ENCODE measurements at regions not wholly inside any gene's neighbourhood (a gene's known extent, or its start where the extent isn't known, plus 50 kb on each side); places are given as distances from the start of the nearest gene placed in this dataset.
"Not testable (repeated sequence)": the region's sequence is repeated elsewhere in the genome, so short reads cannot be mapped to it uniquely, and the experiment has no call there.

DNA sequence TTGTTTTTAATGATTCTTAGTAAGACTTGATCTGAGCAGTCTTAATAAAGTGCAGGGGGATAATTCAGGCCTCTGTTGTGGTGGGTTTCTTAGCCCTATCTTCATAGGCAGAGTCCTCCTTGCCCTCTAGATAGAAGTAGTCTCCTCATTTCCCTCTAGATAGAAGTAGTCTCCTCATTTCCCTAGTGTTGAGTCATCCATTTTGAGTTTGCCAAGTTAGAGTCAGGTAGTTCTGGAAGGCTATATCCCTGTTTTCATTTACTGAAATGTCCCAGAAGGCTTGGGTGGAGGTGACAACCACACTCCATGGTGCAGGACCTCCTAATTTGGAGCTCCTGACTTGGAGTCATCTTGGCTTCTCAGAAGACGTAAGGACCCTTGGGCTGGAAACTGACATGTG, 384.6 kb downstream of the MLLT3 start:
- DNase-seq = no peak

DNA sequence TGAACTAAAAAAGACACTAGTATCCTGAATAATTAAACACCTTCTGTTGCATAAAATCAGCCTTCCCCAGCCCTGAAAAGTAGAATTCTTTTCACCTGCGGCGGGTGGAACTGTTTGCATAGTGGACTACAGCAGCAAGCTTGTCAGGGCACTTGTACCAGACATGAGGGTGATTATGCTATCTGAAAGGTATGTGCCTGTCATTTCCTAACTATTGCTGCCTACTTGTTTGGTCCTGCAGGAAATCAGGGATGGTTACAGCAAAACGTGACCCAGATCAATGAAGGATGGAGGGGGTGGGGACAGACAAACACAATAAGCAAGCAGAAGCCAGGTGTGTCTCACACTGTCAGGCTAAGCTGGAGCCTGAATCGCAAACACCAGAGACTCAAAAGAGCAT, 385.6 kb downstream of the MLLT3 start:
- DNase-seq = peak; percentile 96

DNA sequence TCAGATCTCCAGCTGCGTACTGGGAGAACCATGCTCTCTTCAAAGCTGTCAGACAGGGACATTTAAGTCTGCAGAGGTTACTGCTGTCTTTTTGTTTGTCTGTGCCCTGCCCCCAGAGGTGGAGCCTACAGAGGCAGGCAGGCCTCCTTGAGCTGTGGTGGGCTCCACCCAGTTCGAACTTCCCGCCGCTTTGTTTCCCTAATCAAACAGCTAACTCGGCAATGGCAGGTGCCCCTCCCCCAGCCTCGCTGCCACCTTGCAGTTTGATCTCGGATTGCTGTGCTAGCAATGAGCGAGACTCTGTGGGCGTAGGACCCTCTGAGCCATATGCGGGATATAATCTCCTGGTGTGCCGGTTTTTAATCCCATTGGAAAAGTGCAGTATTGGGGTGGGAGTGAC, 387.1 kb downstream of the MLLT3 start:
- DNase-seq = not testable (repeated sequence)

DNA sequence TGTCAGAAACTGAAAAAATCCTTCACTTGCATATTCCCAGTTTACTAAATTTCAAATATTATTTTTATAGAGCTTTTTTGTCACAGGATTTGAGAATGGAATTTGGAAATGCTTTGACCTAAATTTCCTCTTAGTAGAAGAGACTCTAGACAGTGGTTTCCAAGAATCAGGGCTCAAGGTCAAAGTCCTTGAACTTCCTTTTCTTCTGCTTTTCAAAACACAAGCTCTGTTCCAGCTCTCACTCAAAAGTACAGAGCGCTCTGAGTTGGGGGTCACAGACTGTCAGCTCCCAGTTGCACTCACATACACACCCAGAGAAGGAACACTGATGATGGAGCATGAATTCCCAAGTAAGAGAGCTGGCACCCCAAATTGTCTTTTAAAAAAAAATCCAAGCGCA, 394.2 kb downstream of the MLLT3 start:
- DNase-seq = no peak

DNA sequence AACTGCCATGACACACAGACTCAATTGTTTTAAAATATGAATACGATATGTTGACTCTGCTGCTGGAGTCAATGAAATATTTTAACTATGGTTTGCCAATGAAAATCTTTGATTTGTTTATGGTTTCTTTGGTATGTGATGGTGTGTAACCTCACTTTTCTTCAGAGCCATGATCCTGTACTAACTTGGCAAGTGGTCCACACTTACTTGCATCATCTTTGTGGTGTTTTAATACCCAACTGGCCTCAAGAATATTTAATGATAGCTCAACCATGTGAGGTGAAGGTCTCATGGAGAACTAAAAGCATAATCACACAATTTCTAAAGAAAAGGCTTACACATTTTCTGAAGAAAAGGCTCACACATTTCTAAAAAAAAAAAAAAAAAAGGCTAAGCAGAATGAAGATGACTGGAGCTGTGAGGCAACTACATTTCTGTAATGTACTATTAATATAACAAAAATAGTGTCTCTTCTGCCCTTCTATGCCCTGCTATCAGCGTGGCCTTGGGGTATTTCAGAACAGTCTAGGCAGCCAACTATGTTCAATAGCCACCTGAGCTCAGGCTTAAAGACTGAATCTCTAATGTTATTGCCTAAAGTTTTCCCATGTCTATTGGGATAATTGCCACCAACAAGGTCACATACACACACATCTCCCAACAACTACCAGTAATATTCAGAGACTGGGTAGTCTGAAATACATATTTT, 395.0 kb downstream of the MLLT3 start:
- DNase-seq = no peak

DNA sequence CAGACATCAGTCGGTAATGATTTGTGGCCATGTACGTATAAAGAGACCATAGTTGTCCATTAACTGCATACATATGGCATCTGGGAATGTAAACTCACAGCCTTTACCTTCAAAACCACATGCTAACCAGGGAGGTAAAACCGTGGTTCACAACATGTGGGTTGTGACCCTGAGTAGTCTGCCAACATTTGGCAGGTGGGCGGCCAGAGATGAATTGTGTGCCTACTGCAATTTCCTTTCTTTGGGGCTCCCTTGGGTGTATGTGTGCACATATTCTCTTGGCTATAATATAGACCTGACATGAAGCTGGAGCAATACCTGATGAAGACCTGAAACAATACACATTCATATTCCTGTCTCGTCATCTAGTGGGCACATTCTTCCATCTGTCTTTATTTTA, 396.0 kb downstream of the MLLT3 start:
- no peak for DNase-seq

DNA sequence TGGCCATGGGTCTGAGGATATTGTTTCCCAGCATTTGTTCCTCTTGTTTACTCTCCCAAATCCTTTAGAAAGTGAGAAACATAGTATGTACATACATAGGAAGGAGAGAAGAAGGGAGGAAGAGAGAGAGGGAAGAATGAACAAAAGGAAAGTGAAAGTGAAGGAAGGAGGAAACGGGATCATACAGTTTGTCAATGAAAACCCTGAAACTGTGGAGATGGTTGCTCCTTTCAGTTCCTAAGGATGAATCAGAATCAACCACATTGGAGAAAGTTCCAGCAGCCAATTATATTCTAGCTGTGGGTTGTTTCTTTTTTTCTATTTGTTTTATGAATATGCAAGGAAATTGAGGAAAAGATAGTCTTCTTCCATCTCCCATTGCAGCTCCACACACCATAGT, 396.5 kb downstream of the MLLT3 start:
- DNase-seq = no peak

DNA sequence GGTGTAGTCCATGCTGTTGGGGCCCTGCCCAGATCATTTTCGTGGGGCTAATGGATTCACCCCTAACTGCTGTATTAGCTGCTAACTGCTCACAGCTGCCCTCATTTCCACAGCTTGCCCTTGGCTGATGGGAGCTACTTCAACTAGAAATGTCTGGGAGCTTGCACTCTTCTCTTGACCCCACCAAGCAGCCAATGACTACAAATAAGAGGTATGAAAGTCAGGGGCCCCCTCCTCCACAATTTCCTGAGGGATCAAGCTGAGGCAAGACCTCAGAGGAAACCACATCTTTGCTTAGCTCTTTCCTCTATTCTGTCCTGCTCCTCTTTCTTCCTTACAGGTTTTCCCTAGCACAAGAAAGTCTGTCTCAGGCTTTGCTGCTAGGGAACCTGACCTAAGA, 397.5 kb downstream of the MLLT3 start:
- no peak for DNase-seq

DNA sequence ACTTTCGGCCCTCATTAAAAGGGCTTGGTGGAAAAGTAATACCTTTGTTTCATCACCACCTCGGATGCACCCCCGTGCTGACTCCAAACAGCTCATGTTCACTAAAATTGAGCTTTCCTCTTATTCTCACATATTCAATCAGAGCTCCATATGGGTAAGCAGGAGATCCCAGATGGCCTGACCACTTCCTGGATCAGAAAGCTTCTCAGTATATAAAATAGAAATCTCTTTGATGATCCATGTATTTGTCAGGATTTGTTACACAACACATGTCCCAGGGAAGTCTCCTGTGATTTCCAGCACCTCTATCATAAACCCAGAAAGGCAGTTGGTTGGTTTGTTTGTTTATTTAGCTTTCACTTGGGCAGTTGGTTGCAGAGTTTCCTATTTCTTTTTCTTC, 402.0 kb downstream of the MLLT3 start:
- DNase-seq = no peak

DNA sequence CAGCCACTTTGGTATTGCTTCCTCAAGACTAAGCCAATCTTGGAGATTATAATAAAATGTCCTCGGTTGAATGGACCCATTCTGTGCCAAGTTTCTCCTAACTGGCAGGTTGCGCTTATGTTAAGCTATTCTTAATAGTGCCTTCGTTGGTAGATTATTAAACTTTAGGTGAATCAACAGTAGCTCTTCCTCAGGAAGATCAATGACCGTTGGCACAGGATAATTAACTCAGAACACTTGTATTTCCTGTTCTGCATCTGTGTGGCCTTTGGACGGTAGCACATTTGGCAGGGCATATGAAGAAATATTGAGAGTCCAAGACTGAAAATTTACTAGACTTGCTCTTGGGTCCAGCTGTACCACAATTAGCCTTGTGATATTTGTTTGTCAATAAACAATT, 402.9 kb downstream of the MLLT3 start:
- DNase-seq = no peak

DNA sequence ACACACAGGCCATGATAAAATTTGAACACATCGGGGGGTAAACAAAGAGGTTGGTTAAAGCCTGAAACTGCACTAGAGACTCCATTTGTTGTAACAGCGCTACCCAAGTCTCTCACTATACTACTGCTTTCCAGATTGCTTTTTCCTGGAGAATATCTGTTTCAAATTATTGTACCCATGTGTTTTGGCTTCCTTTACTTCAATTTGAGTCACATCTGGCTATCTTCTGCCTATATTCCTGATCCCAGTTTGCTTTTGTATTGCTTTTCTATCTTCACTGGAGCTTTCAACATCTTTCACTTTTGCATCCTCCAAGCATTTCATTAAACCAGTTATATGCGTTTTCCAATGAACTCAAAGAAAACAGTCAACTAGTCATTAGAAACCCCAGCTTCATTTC, 404.7 kb downstream of the MLLT3 start:
- no peak for DNase-seq

DNA sequence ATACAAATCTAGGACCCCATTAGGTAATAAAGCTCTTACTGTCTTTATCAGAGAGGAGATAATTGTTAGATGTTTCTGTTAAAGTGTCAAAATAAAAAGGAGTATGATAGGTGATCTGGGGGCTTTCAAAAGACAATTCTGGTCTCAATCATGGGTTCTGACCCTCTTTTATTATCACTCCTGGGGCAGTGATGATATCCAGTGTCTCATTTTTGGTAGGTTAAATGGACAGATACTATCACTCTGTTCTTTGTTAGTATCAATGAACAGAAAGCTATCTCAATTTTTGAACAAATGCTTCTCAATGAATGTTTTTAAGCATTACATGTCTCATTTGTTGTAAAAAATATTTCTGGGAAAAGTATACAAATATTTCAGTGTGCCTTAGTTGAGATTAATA, 405.9 kb downstream of the MLLT3 start:
- no peak for DNase-seq

DNA sequence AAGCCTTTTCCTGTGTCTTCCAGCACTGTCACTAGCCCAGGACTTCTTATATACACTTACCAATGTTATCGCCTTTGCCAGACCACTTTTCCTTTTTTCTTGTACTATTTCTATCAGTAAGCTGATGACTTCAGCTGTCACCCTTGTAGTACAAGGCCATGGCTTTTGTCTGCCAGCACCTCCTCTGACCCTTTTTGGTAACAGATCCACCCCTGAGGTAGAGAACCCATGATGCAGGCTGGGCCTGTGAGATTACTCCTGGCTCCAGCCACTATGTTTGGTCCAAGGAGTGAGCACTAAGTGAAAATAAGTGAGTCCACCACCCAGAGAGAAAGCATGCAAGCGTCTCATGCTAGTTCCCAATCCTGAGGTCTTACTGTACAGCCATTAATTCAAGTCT, 406.7 kb downstream of the MLLT3 start:
- no peak for DNase-seq

DNA sequence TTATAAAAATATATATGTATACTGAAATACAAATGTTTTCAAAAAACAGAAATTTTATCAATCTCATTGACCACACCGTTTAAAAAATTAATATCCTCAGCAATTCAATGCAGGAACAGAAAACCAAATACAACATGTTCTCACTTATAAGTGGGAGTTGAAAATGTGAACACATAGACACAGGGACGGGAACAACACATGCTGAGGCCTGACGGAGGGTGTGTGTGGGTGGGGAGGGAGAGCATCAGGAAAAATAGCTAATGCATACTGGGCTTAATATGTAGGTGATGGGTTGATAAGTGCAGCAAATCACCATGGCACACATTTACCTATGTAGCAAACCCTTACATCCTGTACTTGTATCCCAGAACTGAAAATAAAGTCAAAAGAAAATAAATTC, 409.5 kb downstream of the MLLT3 start:
- DNase-seq = no peak

DNA sequence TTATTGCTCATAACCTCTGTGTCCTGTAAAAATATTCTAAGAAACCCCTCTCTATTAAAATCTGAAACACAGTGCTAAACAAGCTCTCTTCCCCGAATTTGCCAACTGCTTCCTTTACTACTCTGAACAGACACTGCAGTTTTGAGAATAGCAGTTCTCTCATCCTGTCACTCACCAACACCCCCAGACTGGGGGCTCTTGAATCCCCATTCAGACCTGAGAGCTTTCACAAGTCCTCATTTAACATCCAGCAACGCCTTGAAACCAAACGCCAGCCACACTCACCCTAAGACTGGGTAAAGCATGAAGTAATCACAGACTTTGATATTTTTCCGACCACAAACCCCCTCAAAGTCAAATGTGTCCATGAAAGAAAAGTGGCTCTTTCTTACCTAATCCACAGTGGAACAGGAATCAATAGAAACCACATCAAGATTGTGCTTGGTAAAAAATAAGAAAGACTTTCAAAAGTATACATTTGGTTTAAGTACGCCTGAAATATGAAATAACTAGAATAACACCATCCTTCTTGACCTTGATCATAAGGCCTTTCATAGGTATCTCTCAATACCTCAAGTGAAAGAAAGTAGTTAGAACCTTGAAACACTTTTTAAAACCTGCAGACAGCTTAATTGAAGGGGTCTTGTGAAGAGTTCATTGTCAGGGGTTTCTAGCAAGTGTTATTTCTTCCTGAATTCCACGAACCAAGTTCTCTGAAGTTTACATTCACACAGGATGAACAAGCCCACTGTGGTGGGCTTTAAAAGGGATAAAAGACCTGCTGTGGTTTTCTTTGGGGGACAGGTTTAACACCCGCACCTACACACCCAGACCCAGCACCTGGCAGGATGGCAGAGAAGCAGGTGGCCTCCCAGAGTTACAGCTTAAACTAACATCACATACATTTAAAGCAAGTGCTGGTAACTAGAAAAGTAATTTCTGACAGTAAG, 412.6 kb downstream of the MLLT3 start:
- DNase-seq = no peak

DNA sequence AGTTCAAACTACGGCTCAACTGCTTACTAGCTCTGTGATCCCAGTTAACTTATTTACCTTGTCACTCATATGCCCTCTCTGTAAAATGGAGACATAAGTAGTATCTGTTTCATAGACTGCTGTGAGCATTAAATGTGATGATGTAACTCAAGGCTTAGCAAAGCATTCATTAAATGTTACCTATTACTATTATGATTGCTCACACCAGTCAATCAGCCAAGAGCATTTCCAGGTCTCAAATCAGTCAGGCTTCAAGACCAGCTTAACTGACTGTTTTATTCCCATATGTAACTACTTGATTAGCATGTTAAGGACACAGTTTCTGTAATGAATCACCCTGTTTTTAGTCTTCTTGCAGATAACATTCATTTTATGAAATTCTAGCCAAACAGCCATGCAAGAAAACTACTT, 413.3 kb downstream of the MLLT3 start:
- no peak for DNase-seq

DNA sequence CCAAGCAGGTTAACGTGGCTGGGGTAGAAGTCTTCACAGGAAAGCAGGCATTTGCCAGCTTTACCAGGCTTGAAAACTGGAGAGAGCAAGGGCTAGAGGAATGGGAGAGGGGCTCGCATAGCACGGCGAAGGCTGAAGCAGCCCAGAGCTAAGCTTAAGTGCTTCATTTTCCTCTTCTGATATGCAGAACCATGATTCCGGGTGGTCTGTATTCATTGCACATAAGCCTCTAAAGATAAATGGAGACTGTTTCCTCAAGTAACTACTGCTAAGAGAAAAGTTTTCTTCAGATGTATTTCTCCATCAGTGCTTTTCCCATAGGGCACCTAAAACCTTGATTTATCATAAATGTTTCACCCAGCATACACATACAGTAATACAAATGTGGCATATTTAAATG, 414.1 kb downstream of the MLLT3 start:
- no peak for DNase-seq

DNA sequence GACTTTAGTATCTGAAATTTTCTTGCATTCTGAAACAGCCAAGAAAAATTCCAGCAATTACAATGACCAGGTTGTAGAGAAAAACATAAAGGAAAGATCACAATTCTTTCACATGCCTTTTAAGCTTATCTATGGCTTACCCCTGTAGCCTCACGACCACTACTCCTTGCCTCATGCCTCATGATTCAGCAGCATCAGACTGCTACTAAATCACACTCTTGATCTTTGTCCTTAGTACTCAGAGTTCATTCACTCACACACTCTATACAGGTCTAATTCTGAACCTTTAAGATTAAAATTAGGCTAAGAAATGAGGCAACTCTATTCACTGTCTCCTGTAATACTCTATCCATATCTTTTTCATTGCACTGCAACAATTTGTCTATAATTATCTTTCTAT, 415.1 kb downstream of the MLLT3 start:
- no peak for DNase-seq

DNA sequence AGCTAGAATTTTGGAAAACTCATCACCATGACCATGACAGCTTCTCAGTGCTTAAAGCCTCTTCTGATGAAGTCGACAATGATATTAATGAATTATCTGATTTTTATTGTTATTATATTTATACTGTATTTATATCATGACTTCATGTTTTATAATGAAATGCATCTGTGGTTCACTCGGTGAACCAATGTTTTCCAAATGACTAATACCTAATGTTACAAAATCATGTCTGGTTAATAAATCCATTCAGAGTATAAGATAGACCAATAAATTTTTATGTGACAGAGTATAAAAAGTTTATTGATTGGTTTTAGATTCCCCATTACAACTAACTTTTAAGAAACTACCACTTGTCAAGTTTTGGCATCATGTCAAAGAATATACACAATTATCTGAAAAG, 416.5 kb downstream of the MLLT3 start:
- DNase-seq = no peak

DNA sequence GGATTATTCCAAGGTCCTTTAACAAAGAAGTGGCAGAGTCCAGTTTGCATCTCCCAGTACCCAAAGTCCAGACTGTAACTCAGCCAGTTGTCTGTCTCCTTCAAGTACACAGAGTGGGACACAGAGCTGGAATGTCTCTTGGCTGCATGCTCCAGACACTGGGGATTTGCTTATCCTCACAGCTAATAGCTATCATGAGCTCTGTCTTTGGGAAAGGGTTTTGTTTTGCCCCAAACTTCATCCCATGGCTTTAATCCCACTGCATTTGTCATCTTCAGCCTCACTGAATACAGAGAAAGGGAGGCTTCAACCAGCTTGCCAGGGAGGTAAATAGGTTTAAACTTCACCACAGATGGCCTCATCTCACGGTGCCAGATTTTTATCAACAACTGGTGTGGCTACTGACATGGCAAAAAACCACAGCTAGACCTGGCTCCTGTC, 412.2 kb upstream of the SLC24A2 start:
- no peak for DNase-seq

DNA sequence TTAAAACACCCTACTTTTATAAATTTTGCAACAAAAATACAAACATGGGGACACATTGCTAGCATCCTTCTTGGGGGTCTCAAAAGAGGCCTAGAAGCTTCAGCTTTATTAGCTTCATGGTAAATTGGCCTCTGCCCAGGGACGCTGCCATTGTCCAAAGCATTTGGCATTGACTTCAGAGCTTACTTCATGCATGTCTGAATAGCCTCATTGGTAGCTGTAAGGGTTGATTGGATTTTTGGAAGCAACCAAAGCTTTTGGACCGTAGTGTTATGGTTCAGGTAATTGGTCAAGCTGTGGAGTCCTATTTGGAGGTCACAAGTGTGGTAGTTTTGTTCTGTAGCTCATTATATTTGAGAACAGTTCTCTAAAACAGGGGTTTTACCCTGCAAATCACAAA, 411.7 kb upstream of the SLC24A2 start:
- DNase-seq = no peak

DNA sequence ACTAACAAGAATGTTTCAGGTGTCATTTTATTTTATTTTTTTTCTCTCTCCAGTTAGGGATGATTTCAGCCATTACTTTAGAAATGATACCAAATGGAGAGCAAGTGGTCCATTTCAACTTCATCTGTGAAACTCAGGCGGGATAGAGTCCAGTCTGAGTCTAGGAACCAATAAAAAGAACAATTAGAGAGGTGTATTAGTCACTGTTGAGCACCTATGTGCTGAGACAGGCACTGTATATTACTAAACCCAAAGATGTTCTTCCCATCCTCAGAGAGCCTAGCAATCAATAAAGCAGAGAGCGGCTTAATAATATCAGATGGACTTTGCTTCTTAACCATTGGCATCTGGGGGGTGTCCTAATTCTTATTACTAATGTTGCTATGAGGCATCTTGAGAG, 410.3 kb upstream of the SLC24A2 start:
- no peak for DNase-seq

DNA sequence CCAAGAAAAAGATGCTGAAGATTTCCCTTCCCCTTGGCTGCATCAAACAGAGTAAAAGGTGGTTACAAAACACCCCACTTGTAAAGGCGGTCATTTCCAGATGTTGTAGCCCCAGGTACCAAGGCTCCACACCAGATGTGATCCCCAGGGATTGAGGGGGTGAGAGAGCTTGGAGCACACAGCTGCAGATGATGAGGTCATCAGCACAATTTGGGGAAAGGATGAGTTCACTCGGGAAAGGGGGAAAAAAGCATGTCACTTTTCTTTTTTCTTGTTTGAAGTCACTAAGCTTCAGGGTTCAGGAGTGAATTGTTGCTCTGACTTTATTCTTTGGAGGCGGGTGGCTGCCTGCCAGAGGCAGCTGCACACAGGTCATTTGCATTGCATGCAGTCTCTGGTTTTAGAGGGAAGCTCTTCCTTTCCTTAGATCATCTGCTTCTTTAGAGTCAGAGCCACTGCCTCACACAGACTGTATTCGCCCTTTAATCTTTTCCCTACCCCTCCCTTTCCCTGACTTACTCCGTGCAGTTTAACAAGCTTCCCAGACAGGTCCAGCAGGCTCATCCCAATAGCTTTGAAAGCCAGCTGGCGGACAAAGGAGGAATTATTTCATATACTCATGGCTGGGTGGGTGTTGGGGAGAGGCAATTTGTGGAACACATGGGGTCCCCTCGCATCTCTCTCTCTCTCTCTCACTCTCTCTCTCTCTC, 409.3 kb upstream of the SLC24A2 start:
- DNase-seq = no peak

Measured in NCI-H748 treated with DMSO at 0.1 percent for 48 hours (cell line).